ENCODE measurements at regions not wholly inside any gene's neighbourhood (a gene's known extent, or its start where the extent isn't known, plus 50 kb on each side); places are given as distances from the start of the nearest gene placed in this dataset.

DNA sequence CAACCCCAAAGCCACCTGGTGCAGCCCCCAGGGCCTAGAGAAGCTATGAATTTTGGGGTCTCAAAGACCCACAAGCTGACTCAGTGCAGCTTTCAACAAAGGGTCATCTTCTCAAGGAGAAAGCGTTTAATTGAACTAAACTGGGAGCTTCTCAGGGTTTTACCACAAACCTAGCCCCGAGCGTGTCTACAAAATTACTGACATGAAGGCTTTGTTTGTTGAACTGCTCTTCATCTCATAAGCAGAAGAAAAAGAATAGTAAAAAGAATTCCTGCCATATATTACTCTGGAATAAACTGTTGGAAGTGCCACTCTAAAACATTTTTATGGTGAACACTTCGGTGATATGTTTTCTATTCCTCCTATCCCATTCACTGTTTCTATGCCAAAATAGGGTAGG, 50.8 kb upstream of the INCENP start:
- DNase-seq = no peak

GRCh38 chr11:62071408-62071807, 52.4 kb upstream of the INCENP start:
- no peak for DNase-seq

DNA sequence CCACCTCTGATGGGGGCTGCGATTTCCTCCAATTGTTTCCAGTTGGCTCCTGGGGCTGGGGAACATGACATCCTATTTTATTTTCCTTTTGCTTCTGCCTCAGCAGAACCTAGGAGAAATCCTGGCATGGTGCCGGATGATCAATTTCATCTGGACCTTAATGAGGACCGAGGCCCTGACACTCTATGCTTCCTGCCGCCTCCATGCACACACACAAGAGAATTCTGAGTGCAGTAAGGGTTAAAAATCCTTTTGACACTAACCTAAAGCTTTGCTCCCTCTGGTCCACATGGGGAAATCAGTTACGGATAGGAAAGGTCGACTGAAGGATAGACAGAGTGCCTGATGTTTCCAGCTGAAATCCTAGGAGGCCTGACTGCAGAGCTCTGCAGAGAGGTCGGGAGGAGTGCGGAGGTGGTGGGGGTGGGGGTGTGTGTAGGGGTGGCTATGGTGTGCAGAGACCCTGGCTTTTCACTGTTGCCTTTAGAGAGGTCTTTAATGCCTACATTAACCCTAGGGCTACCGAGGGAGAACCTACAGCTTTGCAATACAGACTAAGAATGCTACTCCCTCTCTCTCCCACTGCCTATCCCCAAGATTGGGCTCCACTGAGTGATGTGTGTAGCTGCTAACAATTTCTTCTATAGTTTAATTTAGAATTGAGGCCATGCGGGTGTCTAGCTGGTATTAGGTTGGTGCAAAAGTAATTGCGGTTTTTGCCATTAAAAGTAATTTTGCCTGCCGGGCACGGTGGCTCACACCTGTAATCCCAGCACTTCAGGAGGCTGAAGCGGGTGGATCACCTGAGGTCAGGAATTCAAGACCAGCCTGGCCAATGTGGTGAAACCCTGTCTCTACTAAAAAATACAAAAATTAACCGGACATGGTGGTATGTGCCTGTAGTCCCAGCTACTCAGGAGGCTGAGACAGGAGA, 53.6 kb upstream of the INCENP start:
- DNase-seq = no peak

- DNase-seq = no peak
Observed at GRCh38 chr11:62069374-62069773, 54.4 kb upstream of the INCENP start.

DNA sequence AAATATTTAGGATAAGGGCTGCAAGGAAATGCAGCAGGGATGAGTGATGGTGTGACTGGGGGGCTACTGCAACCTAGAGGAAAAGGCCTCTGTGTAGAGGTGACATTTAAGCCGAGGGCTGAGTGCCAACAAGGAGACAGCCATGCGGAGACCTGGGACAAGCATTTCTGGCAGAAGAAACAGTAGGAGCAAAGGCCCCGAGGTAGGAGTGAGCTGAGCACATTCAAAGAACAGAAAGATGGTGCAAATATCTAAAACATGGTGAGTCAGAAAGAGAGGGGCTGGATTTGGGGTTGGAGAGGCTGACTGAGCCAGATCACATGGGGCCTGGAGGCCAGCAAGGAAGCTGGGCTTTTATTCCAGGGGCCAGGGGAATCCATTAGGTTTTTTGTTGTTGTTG, 55.1 kb upstream of the INCENP start:
- no peak for DNase-seq

- no peak for DNase-seq
Observed at GRCh38 chr11:62067741-62068140, 56.1 kb upstream of the INCENP start.

DNA sequence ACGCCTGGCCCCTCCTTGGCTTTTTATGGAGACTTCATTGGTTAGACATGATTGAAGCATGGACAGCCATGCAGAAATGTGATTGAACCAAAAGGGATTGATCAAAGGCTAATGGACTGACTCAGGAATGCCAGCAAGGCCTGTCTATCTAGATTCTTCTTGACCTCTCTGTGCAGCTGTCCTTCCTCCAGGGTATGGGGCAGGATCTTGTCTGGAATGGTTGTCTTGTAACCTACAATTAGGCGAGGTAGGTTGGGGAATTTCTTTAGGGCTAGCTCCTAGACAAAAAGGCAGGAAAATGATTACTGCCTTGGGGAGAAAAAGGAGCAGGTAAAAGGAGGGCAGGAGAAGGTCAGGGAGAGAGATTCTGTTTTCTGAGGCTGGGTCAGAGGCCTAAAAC, 59.6 kb upstream of the INCENP start:
- DNase-seq = no peak

DNA sequence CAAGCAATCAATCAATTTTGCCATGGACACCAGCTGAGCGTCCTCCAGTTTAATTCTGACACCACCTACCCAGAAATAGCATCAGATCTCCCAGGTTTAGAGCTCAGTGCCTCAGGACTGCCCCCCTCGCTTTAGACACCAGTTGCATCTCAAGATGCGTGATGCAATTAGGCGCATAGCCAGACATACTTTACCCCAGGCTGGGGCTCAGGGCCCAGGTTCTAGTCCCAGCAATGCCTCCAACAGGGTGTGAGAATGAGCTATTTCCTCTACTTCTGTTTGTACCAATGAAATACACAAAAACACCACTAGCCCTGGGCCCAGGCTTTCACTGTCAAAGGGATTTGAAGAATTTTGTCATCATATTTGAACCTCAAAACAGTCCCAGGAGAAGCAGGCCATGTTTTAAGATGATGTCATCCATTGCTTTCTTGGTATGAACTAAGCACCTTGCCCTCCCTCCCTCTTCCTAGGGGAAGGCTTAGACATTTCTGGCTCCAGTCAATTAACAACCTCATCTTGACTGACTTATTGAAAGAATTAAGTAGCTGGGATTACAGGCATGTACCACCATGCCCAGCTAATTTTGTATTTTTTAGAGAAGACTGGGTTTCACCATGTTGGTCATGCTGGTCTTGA, 61.5 kb upstream of the INCENP start:
- DNase-seq = no peak

GRCh38 chr11:62061356-62062222, 62.2 kb upstream of the INCENP start:
- no peak for DNase-seq

GRCh38 chr11:62057069-62057468, 66.7 kb upstream of the INCENP start:
- DNase-seq = no peak

DNA sequence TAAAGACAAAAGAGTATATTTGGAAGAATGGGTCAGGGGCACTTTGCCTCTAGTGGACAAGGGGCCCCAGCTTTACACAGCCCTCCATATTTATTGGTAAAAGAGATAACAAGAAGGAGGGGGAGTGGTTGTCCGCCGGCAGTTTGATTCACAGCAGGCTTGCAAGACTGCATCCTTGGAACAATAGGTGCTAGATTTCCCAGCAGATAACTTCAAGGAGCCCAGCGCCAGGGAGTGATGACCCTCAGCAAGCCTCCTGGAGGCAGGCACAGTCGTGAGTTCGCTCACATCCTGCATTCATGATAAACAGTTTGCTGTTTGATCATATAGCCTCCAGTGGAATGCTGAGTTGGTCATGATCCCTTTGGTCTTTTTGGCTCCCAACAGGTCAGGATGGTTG, 67.8 kb upstream of the INCENP start:
- DNase-seq = no peak

- no peak for DNase-seq
Observed at GRCh38 chr11:62054484-62055121, 69.2 kb upstream of the INCENP start.

GRCh38 chr11:62054081-62054480, 69.7 kb upstream of the INCENP start:
- no peak for DNase-seq

- no peak for DNase-seq
Observed at GRCh38 chr11:62050716-62051115, 73.1 kb upstream of the INCENP start.

DNA sequence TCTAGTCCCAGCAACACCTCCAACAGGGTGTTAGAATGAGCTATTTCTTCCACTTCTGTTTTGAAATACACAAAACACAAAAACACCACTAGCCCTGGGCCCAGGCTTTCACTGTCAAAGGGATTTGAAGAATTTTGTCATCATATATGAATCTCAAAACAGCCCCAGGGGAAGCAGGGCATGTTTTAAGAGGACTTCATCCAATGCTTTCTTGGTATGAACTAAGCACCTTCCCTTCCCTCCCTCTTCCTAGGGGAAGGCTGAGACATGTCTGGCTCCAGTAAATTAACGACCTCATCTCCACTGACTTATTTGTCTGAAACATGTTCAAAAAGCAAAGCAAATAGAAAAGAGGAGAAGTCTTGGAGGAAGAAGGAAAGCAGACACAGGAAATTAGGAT, 75.7 kb upstream of the INCENP start:
- no peak for DNase-seq

- DNase-seq = no peak
Observed at GRCh38 chr11:62046568-62047100, 77.2 kb upstream of the INCENP start.

- DNase-seq = no peak
Observed at GRCh38 chr11:62044639-62045121, 77.2 kb upstream of the FTH1 start.

- DNase-seq = no peak
Observed at GRCh38 chr11:62035293-62035692, 67.9 kb upstream of the FTH1 start.

DNA sequence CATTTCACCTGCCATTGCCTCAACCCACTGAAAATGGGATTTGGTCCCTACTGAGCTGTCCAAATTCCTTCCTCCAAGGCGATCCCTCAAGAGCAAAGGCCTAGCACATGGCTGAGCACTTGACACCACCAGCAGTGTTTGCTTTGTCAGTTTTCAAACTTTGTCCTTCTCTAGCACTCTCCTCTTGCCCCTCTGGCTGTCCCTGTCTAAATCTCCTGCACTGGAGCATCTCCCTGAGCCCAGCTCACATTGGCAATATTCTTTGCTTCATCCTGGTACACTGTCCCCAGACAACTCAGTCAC, 66.6 kb upstream of the FTH1 start:
- DNase-seq = no peak

GRCh38 chr11:62033191-62034035, 66.0 kb upstream of the FTH1 start:
- no peak for DNase-seq

GRCh38 chr11:62030071-62030684, 62.7 kb upstream of the FTH1 start:
- no peak for DNase-seq

Measured in stimulated activated CD4-positive, alpha-beta T cell treated with anti-CD3 and anti-CD28 coated beads, Interleukin-4, amount 100 ng/mL, for 24 hours (primary cell).